Body of pancreas (tissue), 4 donors: ENCODE measurements at regions not wholly inside any gene's neighbourhood (a gene's known extent, or its start where the extent isn't known, plus 50 kb on each side); places are given as distances from the start of the nearest gene placed in this dataset.

Experiments
- CTCF ChIP-seq, 7 experiments: fragments of 450-650 bp in 4 of 7; fragments of 200-600 bp in 3 of 7; sonication (generic) in 3 of 7; IDR thresholded peaks; one replicate each; pipeline ENCODE4 v1.5.1; 2016 to 2019; ENCODE audit warnings: antibody characterized with exemption in 7 of 7
- POLR2A ChIP-seq, 3 donors: fragments of 450-650 bp; IDR thresholded peaks; one replicate each; pipeline ENCODE4 v1.6.1; 2016; ENCODE audit warnings: antibody characterized with exemption in 3 of 3, mild to moderate bottlenecking in 2 of 3

GRCh38 chr18:27544206-27544605 is 359.1 kb upstream of the CHST9 start:
- no peak for TF ChIP-seq CTCF (IDR thresholded peaks at IDR 0.05)
- TF ChIP-seq POLR2A (IDR thresholded peaks at IDR 0.05) = no peak
